Liver (tissue), 8 donors: ENCODE measurements at regions not wholly inside any gene's neighbourhood (a gene's known extent, or its start where the extent isn't known, plus 50 kb on each side); places are given as distances from the start of the nearest gene placed in this dataset.

ENCODE experiments used
- DNase-seq: peaks from one replicate; pipeline ENCODE4 v3.0.0-alpha.2; 2017; ENCODE audit warnings: low spot score
- H3K27ac ChIP-seq, 2 donors: one replicate each; pipeline ENCODE4 v1.7.0; 2013; ENCODE audit warnings: inconsistent platforms in 2 of 2, low read length in 2 of 2, control low read depth in 1 of 2, low read depth in 1 of 2, mild to moderate bottlenecking in 1 of 2
- H3K27me3 ChIP-seq, 4 donors: one replicate each; pipeline versions ENCODE4 v1.6.1 to v1.7.0; 2013; ENCODE audit warnings: low read length in 3 of 4, inconsistent platforms in 1 of 4, mild to moderate bottlenecking in 1 of 4, moderate library complexity in 1 of 4; ENCODE audit not compliant: control insufficient read depth in 4 of 4, insufficient read depth in 4 of 4
- H3K36me3 ChIP-seq, 4 donors: one replicate each; pipeline versions ENCODE4 v1.6.1 to v1.7.0; 2013; ENCODE audit warnings: low read length in 3 of 4, mild to moderate bottlenecking in 3 of 4, low read depth in 1 of 4, moderate library complexity in 1 of 4; ENCODE audit not compliant: control insufficient read depth in 4 of 4, insufficient read depth in 3 of 4
- H3K4me1 ChIP-seq, 4 donors: one replicate each; pipeline versions ENCODE4 v1.6.1 to v1.7.0; 2013; ENCODE audit warnings: low read length in 3 of 4, mild to moderate bottlenecking in 3 of 4, moderate library complexity in 1 of 4; ENCODE audit not compliant: control insufficient read depth in 4 of 4, insufficient read depth in 4 of 4
- H3K4me3 ChIP-seq, 3 donors: one replicate each; pipeline versions ENCODE4 v1.6.1 to v1.7.0; 2013; ENCODE audit warnings: low read length in 3 of 3, control low read depth in 1 of 3, low read depth in 1 of 3, mild to moderate bottlenecking in 1 of 3
- H3K9ac ChIP-seq, 2 donors: one replicate each; pipeline ENCODE4 v1.7.0; 2013; ENCODE audit warnings: low read length in 2 of 2, mild to moderate bottlenecking in 2 of 2, moderate library complexity in 2 of 2, control low read depth in 1 of 2, low read depth in 1 of 2
- H3K9me3 ChIP-seq, 4 donors: one replicate each; pipeline versions ENCODE4 v1.6.1 to v1.7.0; 2013; ENCODE audit warnings: low read length in 3 of 4; ENCODE audit not compliant: control insufficient read depth in 4 of 4
- EGR1 ChIP-seq, 2 donors: IDR thresholded peaks; 2 replicates each; pipeline ENCODE4 v1.6.1; 2016 to 2018; ENCODE audit warnings: antibody characterized with exemption in 2 of 2, low read depth in 2 of 2
- FOXA2 ChIP-seq: IDR thresholded peaks from 2 replicates; pipeline ENCODE4 v1.6.1; 2016; ENCODE audit warnings: antibody characterized with exemption
- GABPA ChIP-seq, 2 donors: IDR thresholded peaks in 1 of 2; conservative IDR thresholded peaks in 1 of 2; 2 replicates each; pipeline ENCODE4 v1.6.1; 2016; ENCODE audit warnings: antibody characterized with exemption in 2 of 2, mild to moderate bottlenecking in 1 of 2, moderate library complexity in 1 of 2
- NR2F2 ChIP-seq: IDR thresholded peaks from 2 replicates; pipeline ENCODE4 v1.6.1; 2016; ENCODE audit warnings: antibody characterized with exemption
- RAD21 ChIP-seq, 2 donors: IDR thresholded peaks; 2 replicates each; pipeline ENCODE4 v1.6.1; 2016; ENCODE audit warnings: antibody characterized with exemption in 2 of 2, mild to moderate bottlenecking in 2 of 2
- RXRA ChIP-seq, 2 donors: IDR thresholded peaks; 2 replicates each; pipeline ENCODE4 v1.6.1; 2017 to 2018; ENCODE audit warnings: antibody characterized with exemption in 2 of 2, mild to moderate bottlenecking in 1 of 2
- YY1 ChIP-seq: IDR thresholded peaks from 2 replicates; pipeline ENCODE4 v1.6.1; 2016; ENCODE audit warnings: antibody characterized with exemption, mild to moderate bottlenecking
- WGBS: extraction: QIAGEN DNeasy Blood & Tissue Kit; methylation state at CpG from one replicate; pipeline ENCODE4 v1.1.7; 2013; 5-methylcytosine and 5-hydroxymethylcytosine counted together
- TF ChIP-seq, protein P1 (sequence below): fragments of 150-350 bp; IDR thresholded peaks from 2 replicates; pipeline ENCODE4 v1.5.1; 2017; ENCODE audit warnings: improper control_type of control experiment, low read depth, low read length; ENCODE audit not compliant: missing input control
- TF ChIP-seq, protein P2 (sequence below): IDR thresholded peaks from 2 replicates; pipeline ENCODE4 v1.6.1; 2016; ENCODE audit warnings: antibody characterized with exemption
- TF ChIP-seq, protein P3 (sequence below): IDR thresholded peaks from 2 replicates; pipeline ENCODE4 v1.6.1; 2016; ENCODE audit warnings: antibody characterized with exemption
- TF ChIP-seq, protein P4 (sequence below): IDR thresholded peaks from 2 replicates; pipeline ENCODE4 v1.6.1; 2016; ENCODE audit warnings: antibody characterized with exemption, mild to moderate bottlenecking
- donor health status: healthy.
- donor health status: healthy.
- donor health status: healthy.
- donor health status: healthy.
- donor health status: healthy.

DNA sequence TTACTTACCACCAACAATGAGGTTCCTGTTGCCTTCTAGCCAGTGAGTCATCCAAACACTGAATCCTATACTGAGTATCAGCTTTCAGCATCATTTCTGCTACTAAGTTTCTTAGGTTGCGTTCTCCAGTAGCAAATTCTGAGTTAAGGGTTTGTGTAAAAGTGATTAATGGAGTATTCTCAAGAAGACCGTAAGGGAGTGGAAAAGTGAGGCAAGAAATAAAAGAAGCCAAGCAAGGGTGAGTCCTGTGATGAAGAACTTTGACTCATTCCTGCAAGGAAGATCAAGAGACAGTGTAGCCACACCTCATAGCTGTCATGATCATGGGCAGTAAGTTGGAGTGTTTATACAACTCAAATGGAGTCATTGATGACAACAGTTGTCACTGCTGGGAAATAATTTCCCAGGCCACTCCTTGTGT, 446.2 kb downstream of the RAPGEF2 start:
- no peak for DNase-seq
- H3K27ac ChIP-seq: no peak overlapping the region
- 92% methylated on average over 2 of the region's 2 CpGs for WGBS

DNA sequence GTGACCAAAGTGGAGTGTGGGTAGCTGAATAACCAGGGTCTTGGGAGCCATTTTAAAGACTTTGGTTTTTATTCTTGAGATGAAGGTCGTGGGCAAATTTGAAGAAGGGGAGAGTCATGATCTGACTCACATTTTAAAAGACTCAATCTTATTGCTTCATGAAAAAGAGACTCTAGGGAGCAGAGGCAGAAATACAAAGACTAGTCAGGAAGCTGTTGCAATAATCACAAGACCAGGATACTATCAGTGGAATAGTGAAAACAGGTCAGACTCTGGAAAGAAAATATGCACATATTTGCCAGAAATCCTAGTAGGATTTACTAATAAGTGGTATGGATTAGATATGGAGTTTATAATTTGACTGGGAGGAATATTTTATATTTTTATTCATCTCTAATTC, 448.4 kb downstream of the RAPGEF2 start:
- no peaks in the 10 kb centered on the region for H3K4me1 ChIP-seq
- no peaks in the 10 kb centered on the region for H3K9me3 ChIP-seq
- no peaks in the 10 kb centered on the region for H3K36me3 ChIP-seq
- no peak overlapping the region for H3K4me3 ChIP-seq
- TF ChIP-seq YY1 (no peak), RAD21 (IDR thresholded peaks at IDR 0.05) (no peak), RXRA (IDR thresholded peaks at IDR 0.05) (no peak), NR2F2 (no peak), FOXA2 (no peak), EGR1 (IDR thresholded peaks at IDR 0.05; ENCODE audit: low read depth in 2 of 2) (no peak)
- TF ChIP-seq, protein P1, sequence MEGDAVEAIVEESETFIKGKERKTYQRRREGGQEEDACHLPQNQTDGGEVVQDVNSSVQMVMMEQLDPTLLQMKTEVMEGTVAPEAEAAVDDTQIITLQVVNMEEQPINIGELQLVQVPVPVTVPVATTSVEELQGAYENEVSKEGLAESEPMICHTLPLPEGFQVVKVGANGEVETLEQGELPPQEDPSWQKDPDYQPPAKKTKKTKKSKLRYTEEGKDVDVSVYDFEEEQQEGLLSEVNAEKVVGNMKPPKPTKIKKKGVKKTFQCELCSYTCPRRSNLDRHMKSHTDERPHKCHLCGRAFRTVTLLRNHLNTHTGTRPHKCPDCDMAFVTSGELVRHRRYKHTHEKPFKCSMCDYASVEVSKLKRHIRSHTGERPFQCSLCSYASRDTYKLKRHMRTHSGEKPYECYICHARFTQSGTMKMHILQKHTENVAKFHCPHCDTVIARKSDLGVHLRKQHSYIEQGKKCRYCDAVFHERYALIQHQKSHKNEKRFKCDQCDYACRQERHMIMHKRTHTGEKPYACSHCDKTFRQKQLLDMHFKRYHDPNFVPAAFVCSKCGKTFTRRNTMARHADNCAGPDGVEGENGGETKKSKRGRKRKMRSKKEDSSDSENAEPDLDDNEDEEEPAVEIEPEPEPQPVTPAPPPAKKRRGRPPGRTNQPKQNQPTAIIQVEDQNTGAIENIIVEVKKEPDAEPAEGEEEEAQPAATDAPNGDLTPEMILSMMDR: no peak
- TF ChIP-seq, protein P2, sequence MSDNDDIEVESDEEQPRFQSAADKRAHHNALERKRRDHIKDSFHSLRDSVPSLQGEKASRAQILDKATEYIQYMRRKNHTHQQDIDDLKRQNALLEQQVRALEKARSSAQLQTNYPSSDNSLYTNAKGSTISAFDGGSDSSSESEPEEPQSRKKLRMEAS: no peak
- TF ChIP-seq, protein P3, sequence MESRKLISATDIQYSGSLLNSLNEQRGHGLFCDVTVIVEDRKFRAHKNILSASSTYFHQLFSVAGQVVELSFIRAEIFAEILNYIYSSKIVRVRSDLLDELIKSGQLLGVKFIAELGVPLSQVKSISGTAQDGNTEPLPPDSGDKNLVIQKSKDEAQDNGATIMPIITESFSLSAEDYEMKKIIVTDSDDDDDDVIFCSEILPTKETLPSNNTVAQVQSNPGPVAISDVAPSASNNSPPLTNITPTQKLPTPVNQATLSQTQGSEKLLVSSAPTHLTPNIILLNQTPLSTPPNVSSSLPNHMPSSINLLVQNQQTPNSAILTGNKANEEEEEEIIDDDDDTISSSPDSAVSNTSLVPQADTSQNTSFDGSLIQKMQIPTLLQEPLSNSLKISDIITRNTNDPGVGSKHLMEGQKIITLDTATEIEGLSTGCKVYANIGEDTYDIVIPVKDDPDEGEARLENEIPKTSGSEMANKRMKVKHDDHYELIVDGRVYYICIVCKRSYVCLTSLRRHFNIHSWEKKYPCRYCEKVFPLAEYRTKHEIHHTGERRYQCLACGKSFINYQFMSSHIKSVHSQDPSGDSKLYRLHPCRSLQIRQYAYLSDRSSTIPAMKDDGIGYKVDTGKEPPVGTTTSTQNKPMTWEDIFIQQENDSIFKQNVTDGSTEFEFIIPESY: no peak
- DNase-seq: no peak
- 77% methylated on average over 1 of the region's 1 CpG for WGBS
- H3K9ac ChIP-seq: no peak overlapping the region
- no peaks in the 10 kb centered on the region for H3K27me3 ChIP-seq
- H3K27ac ChIP-seq: no peak overlapping the region

More for the DNA sequence above, 446.2 kb downstream of the RAPGEF2 start:
- no peaks in the 10 kb centered on the region for H3K27me3 ChIP-seq
- no peaks in the 10 kb centered on the region for H3K36me3 ChIP-seq
- no peak overlapping the region for H3K9ac ChIP-seq
- TF ChIP-seq RXRA (IDR thresholded peaks at IDR 0.05): no peak
- TF ChIP-seq, protein P3: no peak
- TF ChIP-seq RAD21 (IDR thresholded peaks at IDR 0.05): no peak
- no peak for TF ChIP-seq FOXA2
- no peak overlapping the region for H3K4me3 ChIP-seq
- H3K9me3 ChIP-seq: no peaks in the 10 kb centered on the region
- H3K4me1 ChIP-seq: no peaks in the 10 kb centered on the region

DNA sequence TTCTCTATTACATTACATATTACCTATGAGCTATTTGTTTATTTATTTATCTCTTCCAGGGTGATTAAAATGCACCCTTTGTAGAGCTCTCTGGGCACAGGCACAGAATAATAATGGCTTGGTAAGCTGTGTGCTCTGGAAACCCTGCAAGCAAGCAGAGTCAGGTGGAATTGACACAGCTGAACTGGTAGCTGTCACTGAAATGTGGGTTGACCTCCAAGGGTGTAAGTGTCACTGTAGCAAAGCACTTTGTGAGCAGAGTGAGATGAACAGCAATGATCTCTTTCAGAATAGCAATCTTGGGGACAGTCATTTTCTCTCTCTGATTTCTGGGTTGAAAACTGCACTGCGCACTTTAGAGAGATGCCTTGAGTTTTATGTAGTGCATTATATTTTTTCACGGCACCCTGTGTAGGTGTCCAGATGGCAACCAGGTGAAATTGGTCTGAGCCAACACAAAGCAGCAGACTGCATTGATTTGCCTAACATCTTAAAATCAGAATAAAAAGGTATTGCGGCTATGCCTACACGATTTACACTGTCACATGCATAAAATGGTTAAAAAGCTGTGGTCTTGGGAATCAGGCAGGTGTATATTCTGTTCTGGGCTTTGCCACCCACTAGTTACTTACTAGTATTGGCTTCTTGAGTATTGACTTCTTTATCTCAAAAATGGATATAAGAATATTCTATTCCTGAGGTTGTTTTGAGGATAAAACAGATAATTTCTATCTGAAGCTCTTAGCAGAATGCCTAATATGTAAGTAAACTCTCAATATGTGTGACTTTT, 450.3 kb downstream of the RAPGEF2 start:
- no peaks in the 10 kb centered on the region for H3K4me1 ChIP-seq
- H3K36me3 ChIP-seq: no peaks in the 10 kb centered on the region
- H3K4me3 ChIP-seq: no peak overlapping the region
- H3K27me3 ChIP-seq: no peaks in the 10 kb centered on the region
- no peak overlapping the region for H3K27ac ChIP-seq
- H3K9ac ChIP-seq: no peak overlapping the region
- DNase-seq: no peak
- whole genome bisulfite sequencing: 93% methylated on average over 4 of the region's 4 CpGs
- H3K9me3 ChIP-seq: no peaks in the 10 kb centered on the region
- TF ChIP-seq, protein P4, sequence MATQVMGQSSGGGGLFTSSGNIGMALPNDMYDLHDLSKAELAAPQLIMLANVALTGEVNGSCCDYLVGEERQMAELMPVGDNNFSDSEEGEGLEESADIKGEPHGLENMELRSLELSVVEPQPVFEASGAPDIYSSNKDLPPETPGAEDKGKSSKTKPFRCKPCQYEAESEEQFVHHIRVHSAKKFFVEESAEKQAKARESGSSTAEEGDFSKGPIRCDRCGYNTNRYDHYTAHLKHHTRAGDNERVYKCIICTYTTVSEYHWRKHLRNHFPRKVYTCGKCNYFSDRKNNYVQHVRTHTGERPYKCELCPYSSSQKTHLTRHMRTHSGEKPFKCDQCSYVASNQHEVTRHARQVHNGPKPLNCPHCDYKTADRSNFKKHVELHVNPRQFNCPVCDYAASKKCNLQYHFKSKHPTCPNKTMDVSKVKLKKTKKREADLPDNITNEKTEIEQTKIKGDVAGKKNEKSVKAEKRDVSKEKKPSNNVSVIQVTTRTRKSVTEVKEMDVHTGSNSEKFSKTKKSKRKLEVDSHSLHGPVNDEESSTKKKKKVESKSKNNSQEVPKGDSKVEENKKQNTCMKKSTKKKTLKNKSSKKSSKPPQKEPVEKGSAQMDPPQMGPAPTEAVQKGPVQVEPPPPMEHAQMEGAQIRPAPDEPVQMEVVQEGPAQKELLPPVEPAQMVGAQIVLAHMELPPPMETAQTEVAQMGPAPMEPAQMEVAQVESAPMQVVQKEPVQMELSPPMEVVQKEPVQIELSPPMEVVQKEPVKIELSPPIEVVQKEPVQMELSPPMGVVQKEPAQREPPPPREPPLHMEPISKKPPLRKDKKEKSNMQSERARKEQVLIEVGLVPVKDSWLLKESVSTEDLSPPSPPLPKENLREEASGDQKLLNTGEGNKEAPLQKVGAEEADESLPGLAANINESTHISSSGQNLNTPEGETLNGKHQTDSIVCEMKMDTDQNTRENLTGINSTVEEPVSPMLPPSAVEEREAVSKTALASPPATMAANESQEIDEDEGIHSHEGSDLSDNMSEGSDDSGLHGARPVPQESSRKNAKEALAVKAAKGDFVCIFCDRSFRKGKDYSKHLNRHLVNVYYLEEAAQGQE: no peak
- no peak for TF ChIP-seq FOXA2
- TF ChIP-seq NR2F2: no peak
- TF ChIP-seq, protein P1: no peak
- TF ChIP-seq RAD21 (IDR thresholded peaks at IDR 0.05): no peak
- TF ChIP-seq, protein P2: no peak
- no peak for TF ChIP-seq GABPA (IDR thresholded peaks at IDR 0.05 in 1 of 2, conservative IDR thresholded peaks at IDR 0.05 in 1 of 2)
